ENCODE measurements at regions not wholly inside any gene's neighbourhood (a gene's known extent, or its start where the extent isn't known, plus 50 kb on each side); places are given as distances from the start of the nearest gene placed in this dataset.

- intact Hi-C loops (cut with micrococcal nuclease): no loop called here
- H3K27ac ChIP-seq (ENCODE audit: low read depth in 1 of 2, low read length in 2 of 2): no peak overlapping the region
- H3K36me3 ChIP-seq (replicated peaks in 1 of 2; ENCODE audit: control insufficient read depth in 1 of 2, insufficient read depth in 2 of 2, low read length in 2 of 2): no peaks in the 10 kb centered on the region
- no peaks in the 10 kb centered on the region for H3K4me1 ChIP-seq (ENCODE audit: control insufficient read depth in 1 of 2, insufficient read depth in 2 of 2, low read length in 2 of 2)
- H3K27me3 ChIP-seq (ENCODE audit: control insufficient read depth in 2 of 2, insufficient read depth in 2 of 2, low read length in 2 of 2): no peaks in the 10 kb centered on the region
- no peak for DNase-seq
- no peak overlapping the region for H3K4me2 ChIP-seq (replicated peaks; ENCODE audit: extremely low read depth, low read length, poor library complexity, severe bottlenecking)
- peaks cover 0 to 2% (median 0%) of the 10 kb centered on the region in 7 donors for H3K9me3 Mint-ChIP-seq
- no peak for TF ChIP-seq CTCF (IDR thresholded peaks at IDR 0.05)
- H3K4me1 Mint-ChIP-seq: no peaks in the 10 kb centered on the region
- peaks cover 0 to 3% (median 0%) of the 10 kb centered on the region in 3 donors for H3K27me3 Mint-ChIP-seq (ENCODE audit: low read depth in 3 of 3)
- no peaks in the 10 kb centered on the region for H3K9me3 ChIP-seq (replicated peaks in 1 of 2; ENCODE audit: control insufficient read depth in 1 of 2, insufficient read depth in 1 of 2, low read length in 2 of 2)
- H3K36me3 Mint-ChIP-seq: no peaks in the 10 kb centered on the region
- H4K20me1 ChIP-seq (ENCODE audit: insufficient read depth, low read length): no peaks in the 10 kb centered on the region
- WGBS (ENCODE audit: insufficient coverage): no CpG with 5 or more reads among the region's 2 CpGs
- no peak overlapping the region for H3K4me3 ChIP-seq (replicated peaks in 1 of 3; ENCODE audit: low read depth in 2 of 3, low read length in 3 of 3)
- H3K9ac ChIP-seq (ENCODE audit: insufficient read depth, low read length, poor library complexity, severe bottlenecking): no peak overlapping the region
- no peak overlapping the region for H2AFZ ChIP-seq (ENCODE audit: insufficient read depth, low read depth, low read length, poor library complexity, severe bottlenecking)
- H3K79me2 ChIP-seq (ENCODE audit: insufficient read depth, low read length): no peaks in the 10 kb centered on the region
- H3K4me3 Mint-ChIP-seq: no peak overlapping the region
- no peak overlapping the region for H3K27ac Mint-ChIP-seq
These were observed 232.2 kb upstream of the UGT8 start for GRCh38 chr4:114366368-114366767.

GRCh38 chr4:114368751-114369150 is 229.9 kb upstream of the UGT8 start:
- H3K4me3 Mint-ChIP-seq: no peak overlapping the region
- no peaks in the 10 kb centered on the region for H3K36me3 ChIP-seq (replicated peaks in 1 of 2; ENCODE audit: control insufficient read depth in 1 of 2, insufficient read depth in 2 of 2, low read length in 2 of 2)
- H3K27ac Mint-ChIP-seq: no peak overlapping the region
- no peak overlapping the region for H3K9ac ChIP-seq (ENCODE audit: insufficient read depth, low read length, poor library complexity, severe bottlenecking)
- no CpG with 5 or more reads among the region's 1 CpG for WGBS (ENCODE audit: insufficient coverage)
- H3K27me3 ChIP-seq (ENCODE audit: control insufficient read depth in 2 of 2, insufficient read depth in 2 of 2, low read length in 2 of 2): no peaks in the 10 kb centered on the region
- H3K9me3 ChIP-seq (replicated peaks in 1 of 2; ENCODE audit: control insufficient read depth in 1 of 2, insufficient read depth in 1 of 2, low read length in 2 of 2): no peaks in the 10 kb centered on the region
- intact Hi-C loops (cut with micrococcal nuclease): no loop called here
- H3K4me3 ChIP-seq (replicated peaks in 1 of 3; ENCODE audit: low read depth in 2 of 3, low read length in 3 of 3): no peak overlapping the region
- peaks cover 0 to 3% (median 2%) of the 10 kb centered on the region in 3 donors for H3K27me3 Mint-ChIP-seq (ENCODE audit: low read depth in 3 of 3)
- no peak for DNase-seq
- H3K4me2 ChIP-seq (replicated peaks; ENCODE audit: extremely low read depth, low read length, poor library complexity, severe bottlenecking): no peak overlapping the region
- no peaks in the 10 kb centered on the region for H3K4me1 ChIP-seq (ENCODE audit: control insufficient read depth in 1 of 2, insufficient read depth in 2 of 2, low read length in 2 of 2)
- H4K20me1 ChIP-seq (ENCODE audit: insufficient read depth, low read length): no peaks in the 10 kb centered on the region
- no peaks in the 10 kb centered on the region for H3K79me2 ChIP-seq (ENCODE audit: insufficient read depth, low read length)
- no peak overlapping the region for H3K27ac ChIP-seq (ENCODE audit: low read depth in 1 of 2, low read length in 2 of 2)
- H3K4me1 Mint-ChIP-seq: no peaks in the 10 kb centered on the region
- H2AFZ ChIP-seq (ENCODE audit: insufficient read depth, low read depth, low read length, poor library complexity, severe bottlenecking): no peak overlapping the region
- H3K36me3 Mint-ChIP-seq: no peaks in the 10 kb centered on the region
- H3K9me3 Mint-ChIP-seq: peaks cover 0 to 1% (median 0%) of the 10 kb centered on the region in 7 donors
- no peak for TF ChIP-seq CTCF (IDR thresholded peaks at IDR 0.05)

Data from CD14-positive monocyte (primary cell).